ENCODE measurements at regions not wholly inside any gene's neighbourhood (a gene's known extent, or its start where the extent isn't known, plus 50 kb on each side); places are given as distances from the start of the nearest gene placed in this dataset.

DNA sequence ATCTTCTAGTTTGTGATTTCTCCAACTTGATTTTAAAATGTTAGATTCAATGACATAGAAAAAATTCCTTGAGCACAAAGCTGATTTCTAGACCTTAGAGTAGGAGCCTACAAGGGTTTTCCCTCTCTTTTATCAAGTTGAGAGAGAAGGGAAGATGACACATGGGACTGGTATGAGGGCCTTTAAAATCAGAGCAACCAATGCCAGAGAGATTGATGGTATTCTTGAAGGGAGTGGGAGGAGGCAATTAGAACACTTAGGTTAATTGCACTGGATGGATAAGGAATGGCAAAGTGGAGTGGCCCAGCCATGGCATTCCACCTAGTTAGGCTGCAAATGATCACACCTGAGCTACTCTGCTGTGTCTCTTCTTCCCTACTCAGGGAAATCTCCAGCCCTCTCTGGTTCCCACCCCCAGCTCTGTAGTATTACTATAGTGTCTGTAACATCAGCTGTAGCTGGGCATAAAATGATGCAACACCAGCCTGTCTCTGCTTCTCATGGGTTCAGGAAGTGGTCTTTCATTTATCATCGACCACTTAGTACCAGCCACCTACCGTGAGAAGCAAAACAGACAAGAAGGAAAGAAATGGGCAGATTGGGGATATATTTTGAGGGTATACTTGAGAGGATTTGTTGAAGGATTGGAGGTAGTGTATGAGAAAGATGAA lies 333.6 kb downstream of the DLEU7 start:
- TF ChIP-seq, protein P1, sequence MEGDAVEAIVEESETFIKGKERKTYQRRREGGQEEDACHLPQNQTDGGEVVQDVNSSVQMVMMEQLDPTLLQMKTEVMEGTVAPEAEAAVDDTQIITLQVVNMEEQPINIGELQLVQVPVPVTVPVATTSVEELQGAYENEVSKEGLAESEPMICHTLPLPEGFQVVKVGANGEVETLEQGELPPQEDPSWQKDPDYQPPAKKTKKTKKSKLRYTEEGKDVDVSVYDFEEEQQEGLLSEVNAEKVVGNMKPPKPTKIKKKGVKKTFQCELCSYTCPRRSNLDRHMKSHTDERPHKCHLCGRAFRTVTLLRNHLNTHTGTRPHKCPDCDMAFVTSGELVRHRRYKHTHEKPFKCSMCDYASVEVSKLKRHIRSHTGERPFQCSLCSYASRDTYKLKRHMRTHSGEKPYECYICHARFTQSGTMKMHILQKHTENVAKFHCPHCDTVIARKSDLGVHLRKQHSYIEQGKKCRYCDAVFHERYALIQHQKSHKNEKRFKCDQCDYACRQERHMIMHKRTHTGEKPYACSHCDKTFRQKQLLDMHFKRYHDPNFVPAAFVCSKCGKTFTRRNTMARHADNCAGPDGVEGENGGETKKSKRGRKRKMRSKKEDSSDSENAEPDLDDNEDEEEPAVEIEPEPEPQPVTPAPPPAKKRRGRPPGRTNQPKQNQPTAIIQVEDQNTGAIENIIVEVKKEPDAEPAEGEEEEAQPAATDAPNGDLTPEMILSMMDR (IDR thresholded peaks at IDR 0.05; ENCODE audit: insufficient read depth, low read depth, low read length) = no peak
- no peak for TF ChIP-seq EZH2 (IDR thresholded peaks at IDR 0.05; ENCODE audit: insufficient read depth, low read length)

Measured in astrocyte (in vitro differentiated cells and primary cell).